ENCODE measurements at regions not wholly inside any gene's neighbourhood (a gene's known extent, or its start where the extent isn't known, plus 50 kb on each side); places are given as distances from the start of the nearest gene placed in this dataset.

DNA sequence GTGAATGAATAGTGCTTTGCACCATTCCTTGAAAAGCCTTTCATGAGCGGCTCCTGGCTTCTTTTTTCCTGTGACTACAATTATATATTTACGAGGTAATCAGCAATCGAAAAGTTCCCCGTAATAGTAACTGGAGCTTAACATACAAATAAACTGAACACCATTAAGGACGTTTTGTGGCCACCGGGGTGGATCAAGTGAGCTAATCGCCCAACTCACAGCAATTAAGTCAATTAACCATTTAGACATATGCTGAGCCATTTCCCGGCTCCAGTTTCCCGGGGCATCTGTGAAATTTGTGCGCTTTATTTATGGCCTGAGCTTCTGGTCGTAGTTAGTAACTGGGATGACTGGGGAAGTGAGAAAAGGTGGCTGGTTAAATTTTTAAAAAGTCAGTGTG, 465.2 kb downstream of the MIAT start:
- TF ChIP-seq, protein P1, sequence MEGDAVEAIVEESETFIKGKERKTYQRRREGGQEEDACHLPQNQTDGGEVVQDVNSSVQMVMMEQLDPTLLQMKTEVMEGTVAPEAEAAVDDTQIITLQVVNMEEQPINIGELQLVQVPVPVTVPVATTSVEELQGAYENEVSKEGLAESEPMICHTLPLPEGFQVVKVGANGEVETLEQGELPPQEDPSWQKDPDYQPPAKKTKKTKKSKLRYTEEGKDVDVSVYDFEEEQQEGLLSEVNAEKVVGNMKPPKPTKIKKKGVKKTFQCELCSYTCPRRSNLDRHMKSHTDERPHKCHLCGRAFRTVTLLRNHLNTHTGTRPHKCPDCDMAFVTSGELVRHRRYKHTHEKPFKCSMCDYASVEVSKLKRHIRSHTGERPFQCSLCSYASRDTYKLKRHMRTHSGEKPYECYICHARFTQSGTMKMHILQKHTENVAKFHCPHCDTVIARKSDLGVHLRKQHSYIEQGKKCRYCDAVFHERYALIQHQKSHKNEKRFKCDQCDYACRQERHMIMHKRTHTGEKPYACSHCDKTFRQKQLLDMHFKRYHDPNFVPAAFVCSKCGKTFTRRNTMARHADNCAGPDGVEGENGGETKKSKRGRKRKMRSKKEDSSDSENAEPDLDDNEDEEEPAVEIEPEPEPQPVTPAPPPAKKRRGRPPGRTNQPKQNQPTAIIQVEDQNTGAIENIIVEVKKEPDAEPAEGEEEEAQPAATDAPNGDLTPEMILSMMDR (IDR thresholded peaks at IDR 0.05) = no peak
- TF ChIP-seq EZH2 (IDR thresholded peaks at IDR 0.05; ENCODE audit: borderline replicate concordance, insufficient read depth, low read depth, low read length, poor library complexity, severe bottlenecking) = no peak
- Mint-ChIP-seq H3K4me3 (no peak overlapping the region), H3K27ac (no peak overlapping the region), H3K4me1 (no peaks in the 10 kb centered on the region), H3K27me3 (peaks cover 20% of the 10 kb centered on the region), H3K9me3 (ENCODE audit: insufficient read depth) (peaks cover 2% of the 10 kb centered on the region)
- Histone ChIP-seq H2AFZ (ENCODE audit: insufficient read depth, low read depth, low read length, poor library complexity, severe bottlenecking) (no peak overlapping the region), H3K9ac (ENCODE audit: low read length) (no peak overlapping the region), H3K36me3 (replicated peaks in 1 of 2; ENCODE audit: control extremely low read depth in 1 of 2, control insufficient read depth in 1 of 2, extremely low read depth in 1 of 2, insufficient read depth in 2 of 2, low read length in 1 of 2) (no peaks in the 10 kb centered on the region), H3K9me3 (ENCODE audit: control extremely low read depth in 1 of 3, control insufficient read depth in 2 of 3, insufficient read depth in 1 of 3, low read length in 2 of 3) (peaks cover 0 to 3% (median 0%) of the 10 kb centered on the region in 3 donors), H3K4me3 (ENCODE audit: control extremely low read depth in 1 of 5, extremely low read depth in 1 of 5, insufficient read depth in 1 of 5, low read depth in 2 of 5, low read length in 4 of 5) (no peak overlapping the region), H4K20me1 (ENCODE audit: control insufficient read depth, insufficient read depth, low read length, poor library complexity, severe bottlenecking) (no peaks in the 10 kb centered on the region), H3K27ac (ENCODE audit: low read length in 2 of 2) (no peak overlapping the region), H3K4me1 (ENCODE audit: control insufficient read depth in 2 of 2, insufficient read depth in 2 of 2, low read length in 2 of 2) (no peaks in the 10 kb centered on the region), H3K79me2 (ENCODE audit: control insufficient read depth, insufficient read depth, low read length) (no peaks in the 10 kb centered on the region), H3K27me3 (replicated peaks in 1 of 4; ENCODE audit: control extremely low read depth in 1 of 4, control insufficient read depth in 3 of 4, insufficient read depth in 4 of 4, low read length in 3 of 4) (peaks cover 0 to 3% (median under 1%) of the 10 kb centered on the region in 4 experiments), H3K4me2 (replicated peaks; ENCODE audit: low read depth, low read length, poor library complexity, severe bottlenecking) (no peak overlapping the region)
- 95% methylated on average over 8 of the region's 11 CpGs for WGBS (ENCODE audit: insufficient coverage)
- ATAC-seq (ENCODE audit: low read depth) (no peak), DNase-seq (no peak)
- intact Hi-C loops (cut with micrococcal nuclease) = no loop called here
- ChIA-PET CTCF (no interaction called here), POLR2A (no interaction called here)

DNA sequence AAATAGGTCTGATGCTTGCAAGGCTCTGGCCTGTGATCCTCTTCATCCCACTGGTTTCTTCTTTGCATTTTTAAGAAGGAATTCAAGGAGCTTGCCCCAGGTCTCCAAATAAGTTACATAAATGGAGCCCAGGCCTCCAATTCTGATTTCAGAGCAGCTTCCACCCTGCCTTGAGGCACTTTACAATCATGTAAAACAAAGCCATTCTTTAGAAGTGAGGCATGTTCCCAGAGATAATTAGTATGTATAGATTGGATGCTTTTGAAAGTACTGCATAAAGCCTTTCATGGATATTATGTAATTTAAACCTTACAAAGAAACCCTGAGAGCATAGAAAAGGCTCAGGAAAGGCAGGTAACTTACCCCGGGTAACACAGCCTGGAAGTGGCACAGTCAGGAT, 466.5 kb downstream of the MIAT start:
- Histone ChIP-seq H3K4me3 (ENCODE audit: control extremely low read depth in 1 of 5, extremely low read depth in 1 of 5, insufficient read depth in 1 of 5, low read depth in 2 of 5, low read length in 4 of 5) (no peak overlapping the region), H2AFZ (ENCODE audit: insufficient read depth, low read depth, low read length, poor library complexity, severe bottlenecking) (no peak overlapping the region), H3K9me3 (ENCODE audit: control extremely low read depth in 1 of 3, control insufficient read depth in 2 of 3, insufficient read depth in 1 of 3, low read length in 2 of 3) (peaks cover 0 to 3% (median 0%) of the 10 kb centered on the region in 3 donors), H3K4me1 (ENCODE audit: control insufficient read depth in 2 of 2, insufficient read depth in 2 of 2, low read length in 2 of 2) (no peaks in the 10 kb centered on the region), H3K36me3 (replicated peaks in 1 of 2; ENCODE audit: control extremely low read depth in 1 of 2, control insufficient read depth in 1 of 2, extremely low read depth in 1 of 2, insufficient read depth in 2 of 2, low read length in 1 of 2) (no peaks in the 10 kb centered on the region), H3K9ac (ENCODE audit: low read length) (no peak overlapping the region), H3K79me2 (ENCODE audit: control insufficient read depth, insufficient read depth, low read length) (no peaks in the 10 kb centered on the region), H3K4me2 (replicated peaks; ENCODE audit: low read depth, low read length, poor library complexity, severe bottlenecking) (no peak overlapping the region), H3K27ac (ENCODE audit: low read length in 2 of 2) (no peak overlapping the region), H4K20me1 (ENCODE audit: control insufficient read depth, insufficient read depth, low read length, poor library complexity, severe bottlenecking) (no peaks in the 10 kb centered on the region), H3K27me3 (replicated peaks in 1 of 4; ENCODE audit: control extremely low read depth in 1 of 4, control insufficient read depth in 3 of 4, insufficient read depth in 4 of 4, low read length in 3 of 4) (peaks cover 0 to 3% (median under 1%) of the 10 kb centered on the region in 4 experiments)
- H3K27me3 Mint-ChIP-seq = peaks cover 20% of the 10 kb centered on the region
- H3K27ac Mint-ChIP-seq = no peak overlapping the region
- intact Hi-C loops (cut with micrococcal nuclease) = no loop called here
- TF ChIP-seq EZH2 (IDR thresholded peaks at IDR 0.05; ENCODE audit: borderline replicate concordance, insufficient read depth, low read depth, low read length, poor library complexity, severe bottlenecking) = no peak
- TF ChIP-seq, protein P1 (IDR thresholded peaks at IDR 0.05) = no peak
- H3K9me3 Mint-ChIP-seq (ENCODE audit: insufficient read depth) = peaks cover 2% of the 10 kb centered on the region
- ChIA-PET CTCF (no interaction called here), POLR2A (no interaction called here)
- DNase-seq (no peak), ATAC-seq (ENCODE audit: low read depth) (no peak)
- H3K4me1 Mint-ChIP-seq = no peaks in the 10 kb centered on the region
- no CpG with 5 or more reads among the region's 1 CpG for WGBS (ENCODE audit: insufficient coverage)
- no peak overlapping the region for H3K4me3 Mint-ChIP-seq
